Neural cell (in vitro differentiated cells): ENCODE measurements at regions not wholly inside any gene's neighbourhood (a gene's known extent, or its start where the extent isn't known, plus 50 kb on each side); places are given as distances from the start of the nearest gene placed in this dataset.

ENCODE experiments used
- H2AFZ ChIP-seq: fragments of 200-600, 300-800 bp; sonication (generic), shearing (Covaris generic); 2 replicates; pipeline ENCODE4 v1.6.0; 2014; ENCODE audit warnings: low read depth, mild to moderate bottlenecking, antibody characterized with exemption, low read length, moderate library complexity
- H3F3A ChIP-seq: fragments of 200-600 bp; shearing (Covaris generic); 2 replicates; pipeline ENCODE4 v1.6.1; 2016; ENCODE audit warnings: mild to moderate bottlenecking, moderate library complexity, mixed read lengths, antibody characterized with exemption, low read length; ENCODE audit not compliant: insufficient read depth, poor library complexity, severe bottlenecking
- H3K27ac ChIP-seq: fragments of 200-600, 300-800 bp; sonication (generic), shearing (Covaris generic); 2 replicates; pipeline ENCODE4 v1.5.1; 2014; ENCODE audit warnings: mild to moderate bottlenecking, low read length, moderate library complexity
- H3K27me3 ChIP-seq: fragments of 300-800, 200-600 bp; sonication (generic), shearing (Covaris generic); 2 replicates; pipeline ENCODE4 v1.6.0; 2014; ENCODE audit warnings: mild to moderate bottlenecking, low read depth, low read length, moderate library complexity; ENCODE audit not compliant: insufficient read depth
- H3K36me3 ChIP-seq: fragments of 300-800, 200-600 bp; sonication (generic), shearing (Covaris generic); 2 replicates; pipeline ENCODE4 v1.5.1; 2014; ENCODE audit warnings: mild to moderate bottlenecking, antibody characterized with exemption, low read length, moderate library complexity; ENCODE audit not compliant: insufficient read depth
- H3K4me2 ChIP-seq: fragments of 300-800, 200-600 bp; sonication (generic), shearing (Covaris generic); 2 replicates; pipeline ENCODE4 v1.6.0; 2014; ENCODE audit warnings: mild to moderate bottlenecking, low read length
- H3K4me3 ChIP-seq: fragments of 300-800, 200-600 bp; sonication (generic), shearing (Covaris generic); 2 replicates; pipeline ENCODE4 v1.5.1; 2014; ENCODE audit warnings: mild to moderate bottlenecking, low read length, moderate library complexity
- H3K79me2 ChIP-seq: fragments of 200-600 bp; shearing (Covaris generic); replicated peaks from 2 replicates; pipeline ENCODE4 v1.6.0; 2014; ENCODE audit warnings: mild to moderate bottlenecking, low read length, moderate library complexity; ENCODE audit not compliant: insufficient read depth
- H3K9ac ChIP-seq: fragments of 300-800, 200-600 bp; sonication (generic), shearing (Covaris generic); 2 replicates; pipeline ENCODE4 v1.6.1; 2016; ENCODE audit warnings: mild to moderate bottlenecking, low read length, mixed read lengths
- H3K9me2 ChIP-seq: fragments of 200-600 bp; shearing (Covaris generic); 2 replicates; pipeline ENCODE4 v1.6.1; 2016; ENCODE audit warnings: mild to moderate bottlenecking, low read length, mixed read lengths; ENCODE audit not compliant: insufficient read depth
- H3K9me3 ChIP-seq: fragments of 200-600, 300-800 bp; sonication (generic), shearing (Covaris generic); 2 replicates; pipeline ENCODE4 v1.6.1; 2016; ENCODE audit warnings: mild to moderate bottlenecking, mixed run types, low read length, moderate library complexity, mixed read lengths
- H4K20me1 ChIP-seq: fragments of 200-600 bp; shearing (Covaris generic); 2 replicates; pipeline ENCODE4 v1.6.1; 2016; ENCODE audit warnings: mild to moderate bottlenecking, mixed run types; ENCODE audit not compliant: insufficient read depth
- CTCF ChIP-seq: fragments of 450-650 bp; IDR thresholded peaks from 2 replicates; pipeline ENCODE4 v1.5.1; 2014; ENCODE audit warnings: antibody characterized with exemption, mild to moderate bottlenecking, moderate library complexity; ENCODE audit not compliant: poor library complexity, severe bottlenecking
- EP300 ChIP-seq: fragments of 450-650 bp; conservative IDR thresholded peaks from 2 replicates; pipeline ENCODE4 v1.6.1; 2014; ENCODE audit warnings: antibody characterized with exemption, mild to moderate bottlenecking, moderate library complexity; ENCODE audit not compliant: poor library complexity, severe bottlenecking
- EZH2 ChIP-seq: fragments of 200-600, 300-800 bp; shearing (Covaris generic), sonication (generic); IDR thresholded peaks from 2 replicates; pipeline ENCODE4 v1.6.1; 2014; ENCODE audit warnings: antibody characterized with exemption, low read length, borderline replicate concordance, mild to moderate bottlenecking; ENCODE audit not compliant: insufficient read depth, poor library complexity, severe bottlenecking
- MXI1 ChIP-seq: fragments of 450-650 bp; conservative IDR thresholded peaks from 2 replicates; pipeline ENCODE4 v1.6.1; 2014; ENCODE audit warnings: antibody characterized with exemption, mild to moderate bottlenecking; ENCODE audit not compliant: poor library complexity, severe bottlenecking
- POLR2AphosphoS5 ChIP-seq: IDR thresholded peaks from 2 replicates; pipeline ENCODE4 v1.6.1; 2012
- RAD21 ChIP-seq: fragments of 450-650 bp; conservative IDR thresholded peaks from 2 replicates; pipeline ENCODE4 v1.6.1; 2014; ENCODE audit warnings: antibody characterized with exemption, mild to moderate bottlenecking, moderate library complexity
- REST ChIP-seq: IDR thresholded peaks from 2 replicates; pipeline ENCODE4 v1.6.1; 2012; ENCODE audit warnings: borderline replicate concordance
- SMC3 ChIP-seq: fragments of 450-650 bp; conservative IDR thresholded peaks from 2 replicates; pipeline ENCODE4 v1.6.1; 2014; ENCODE audit warnings: antibody characterized with exemption, mild to moderate bottlenecking, moderate library complexity; ENCODE audit not compliant: poor library complexity
- TAF1 ChIP-seq: IDR thresholded peaks from 2 replicates; pipeline ENCODE4 v1.6.1; 2012; ENCODE audit warnings: low read depth

GRCh38 chr4:159598602-159599001, 495.7 kb downstream of the RAPGEF2 start:
- no peak for TF ChIP-seq RAD21
- TF ChIP-seq SMC3: no peak
- TF ChIP-seq CTCF: no peak
- TF ChIP-seq EP300: no peak
- no peak for TF ChIP-seq POLR2AphosphoS5
- no peaks in the 10 kb centered on the region for H3K27me3 ChIP-seq
- no peaks in the 10 kb centered on the region for H4K20me1 ChIP-seq
- H3K4me3 ChIP-seq: no peak overlapping the region
- no peak overlapping the region for H3K27ac ChIP-seq
- H3K9me3 ChIP-seq: no peaks in the 10 kb centered on the region
- H3K4me2 ChIP-seq: no peak overlapping the region
- no peak overlapping the region for H2AFZ ChIP-seq
- H3K36me3 ChIP-seq: no peaks in the 10 kb centered on the region
- H3K9ac ChIP-seq: no peak overlapping the region
- no peaks in the 10 kb centered on the region for H3K79me2 ChIP-seq
- no peaks in the 10 kb centered on the region for H3K9me2 ChIP-seq
- H3F3A ChIP-seq: no peaks in the 10 kb centered on the region

GRCh38 chr4:159600061-159600460, 497.2 kb downstream of the RAPGEF2 start:
- no peaks in the 10 kb centered on the region for H3K79me2 ChIP-seq
- no peaks in the 10 kb centered on the region for H3F3A ChIP-seq
- H3K27me3 ChIP-seq: no peaks in the 10 kb centered on the region
- no peaks in the 10 kb centered on the region for H4K20me1 ChIP-seq
- H3K4me2 ChIP-seq: no peak overlapping the region
- H3K9me2 ChIP-seq: no peaks in the 10 kb centered on the region
- H3K9me3 ChIP-seq: no peaks in the 10 kb centered on the region
- H3K4me3 ChIP-seq: no peak overlapping the region
- no peaks in the 10 kb centered on the region for H3K36me3 ChIP-seq
- no peak overlapping the region for H2AFZ ChIP-seq
- no peak overlapping the region for H3K9ac ChIP-seq
- H3K27ac ChIP-seq: no peak overlapping the region
- TF ChIP-seq MXI1 (no peak), TAF1 (no peak), POLR2AphosphoS5 (no peak), CTCF (no peak), RAD21 (no peak), REST (no peak), EP300 (no peak), SMC3 (no peak), EZH2 (no peak)
